Activated naive CD4-positive, alpha-beta T cell treated with anti-CD3 and anti-CD28 coated beads, Interleukin-2, amount 10 ng/mL, durations not matched to agents 7 days and 5 days (primary cell): ENCODE measurements at regions not wholly inside any gene's neighbourhood (a gene's known extent, or its start where the extent isn't known, plus 50 kb on each side); places are given as distances from the start of the nearest gene placed in this dataset.
"Not testable (repeated sequence)": the region's sequence is repeated elsewhere in the genome, so short reads cannot be mapped to it uniquely, and the experiment has no call there.

Source experiments
- CTCF ChIA-PET: fragments of 350-600 bp; sonication (Branson Sonifier 250); formaldehyde crosslinking; loops from one replicate; lab custom pipeline; 2021; ENCODE audit warnings: antibody characterized with exemption; lab: Charles Lee
- DNase-seq: peaks from one replicate; pipeline ENCODE4 v3.0.0-alpha.2; 2020
- H3K27ac Mint-ChIP-seq: one replicate; pipeline ENCODE4 v1.8.0; 2021; ENCODE audit warnings: mild to moderate bottlenecking, moderate library complexity, mixed read lengths
- H3K27me3 Mint-ChIP-seq: one replicate; pipeline ENCODE4 v1.8.0; 2021; ENCODE audit warnings: mild to moderate bottlenecking, mixed read lengths
- H3K36me3 Mint-ChIP-seq: one replicate; pipeline ENCODE4 v1.8.0; 2021; ENCODE audit warnings: mixed read lengths
- H3K4me1 Mint-ChIP-seq: one replicate; pipeline ENCODE4 v1.8.0; 2021; ENCODE audit warnings: mixed read lengths
- H3K4me3 Mint-ChIP-seq: one replicate; pipeline ENCODE4 v1.8.0; 2021; ENCODE audit warnings: mild to moderate bottlenecking, moderate library complexity, mixed read lengths
- H3K9me3 Mint-ChIP-seq: one replicate; pipeline ENCODE4 v1.8.0; 2021; ENCODE audit warnings: mixed read lengths

DNA sequence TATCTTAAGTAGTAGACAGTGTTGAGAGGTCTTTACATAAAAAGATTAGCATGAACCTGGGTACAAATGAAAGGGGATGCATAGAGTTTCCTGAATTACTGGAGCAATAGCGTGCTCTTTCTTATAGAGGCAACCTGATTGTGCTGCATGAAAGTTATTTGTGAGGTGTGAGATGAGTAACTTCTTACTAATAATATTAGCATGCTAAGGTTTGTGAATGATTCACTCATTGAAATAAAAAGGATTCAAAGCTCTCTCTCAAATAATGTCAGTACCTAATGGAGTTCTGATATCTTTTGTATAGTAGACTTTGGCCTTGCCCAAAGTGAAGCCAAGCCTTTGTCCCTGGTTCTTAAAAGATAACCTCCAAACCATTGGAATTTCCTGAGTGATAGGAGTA, 131.0 kb upstream of the CXXC4 start:
- no peak overlapping the region for H3K27ac Mint-ChIP-seq
- H3K4me1 Mint-ChIP-seq = no peaks in the 10 kb centered on the region
- no peaks in the 10 kb centered on the region for H3K36me3 Mint-ChIP-seq
- CTCF ChIA-PET = no interaction called here
- no peaks in the 10 kb centered on the region for H3K9me3 Mint-ChIP-seq
- H3K27me3 Mint-ChIP-seq = no peaks in the 10 kb centered on the region
- no peak overlapping the region for H3K4me3 Mint-ChIP-seq
- DNase-seq = no peak

DNA sequence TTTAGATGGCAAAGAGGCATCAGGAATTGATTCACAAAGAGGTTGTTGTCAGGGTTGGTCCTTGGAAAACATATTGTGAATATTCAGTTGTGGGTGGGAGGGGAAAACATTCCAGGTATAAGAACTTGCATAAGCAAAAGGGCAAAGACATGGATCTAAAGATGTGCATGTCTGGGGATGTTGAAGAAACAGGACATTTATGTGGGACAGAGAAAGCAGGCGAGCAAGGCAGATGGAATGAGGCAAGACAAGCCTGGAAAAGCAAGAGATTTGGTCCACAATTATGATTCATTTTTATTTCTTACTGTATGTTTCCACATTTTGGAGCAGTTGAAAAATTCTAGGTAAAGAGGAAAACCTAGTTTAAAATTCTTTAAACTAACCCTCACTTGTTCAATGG, 134.9 kb upstream of the CXXC4 start:
- CTCF ChIA-PET = no interaction called here
- Mint-ChIP-seq H3K27me3 (no peaks in the 10 kb centered on the region), H3K9me3 (no peaks in the 10 kb centered on the region), H3K36me3 (no peaks in the 10 kb centered on the region), H3K27ac (no peak overlapping the region), H3K4me1 (no peaks in the 10 kb centered on the region), H3K4me3 (no peak overlapping the region)
- DNase-seq = no peak

DNA sequence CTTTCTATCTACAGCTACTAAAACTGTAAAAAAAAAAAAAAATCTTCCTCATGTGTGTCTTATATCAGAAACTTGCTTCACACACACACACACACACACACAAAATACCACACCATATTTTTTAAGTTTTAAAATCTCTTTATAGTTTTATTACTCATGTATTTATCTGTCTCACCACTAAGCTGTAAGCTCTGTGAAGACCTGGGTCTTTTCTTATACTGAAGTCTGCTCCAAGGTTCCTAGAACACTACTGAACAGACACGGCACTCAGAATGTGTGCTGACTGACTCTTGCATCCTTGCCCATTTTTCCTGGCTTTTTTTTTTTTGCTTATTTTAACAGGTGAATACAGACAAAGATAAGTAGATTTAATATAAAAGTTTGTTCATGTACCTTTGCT, 135.6 kb upstream of the CXXC4 start:
- no peak overlapping the region for H3K4me3 Mint-ChIP-seq

DNA sequence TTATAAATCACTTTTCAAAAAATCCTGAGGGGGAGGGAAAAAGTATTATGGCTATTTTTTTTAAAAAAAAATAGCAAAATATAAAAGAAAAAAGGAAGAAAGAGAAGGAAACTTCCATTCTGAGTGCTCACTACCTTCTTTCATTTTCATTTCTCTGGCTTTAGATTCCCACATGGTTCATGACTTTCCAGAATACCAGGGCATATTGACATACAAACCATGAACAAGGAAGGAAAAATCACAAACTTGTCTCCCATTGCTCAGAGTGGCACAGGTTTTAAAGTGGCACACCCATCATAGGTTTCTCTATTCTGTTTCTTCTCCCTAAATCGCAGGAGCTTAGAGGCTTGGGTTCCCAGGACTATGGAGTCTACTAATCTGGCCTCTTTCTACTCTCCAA, 136.3 kb upstream of the CXXC4 start:
- Mint-ChIP-seq H3K27me3 (no peaks in the 10 kb centered on the region), H3K4me1 (no peaks in the 10 kb centered on the region), H3K27ac (no peak overlapping the region), H3K9me3 (no peaks in the 10 kb centered on the region), H3K36me3 (no peaks in the 10 kb centered on the region), H3K4me3 (no peak overlapping the region)
- CTCF ChIA-PET = no interaction called here
- no peak for DNase-seq

More for the DNA sequence above, 135.6 kb upstream of the CXXC4 start:
- Mint-ChIP-seq H3K9me3 (no peaks in the 10 kb centered on the region), H3K27ac (no peak overlapping the region), H3K4me1 (no peaks in the 10 kb centered on the region), H3K27me3 (no peaks in the 10 kb centered on the region), H3K36me3 (no peaks in the 10 kb centered on the region)
- CTCF ChIA-PET = no interaction called here
- no peak for DNase-seq

DNA sequence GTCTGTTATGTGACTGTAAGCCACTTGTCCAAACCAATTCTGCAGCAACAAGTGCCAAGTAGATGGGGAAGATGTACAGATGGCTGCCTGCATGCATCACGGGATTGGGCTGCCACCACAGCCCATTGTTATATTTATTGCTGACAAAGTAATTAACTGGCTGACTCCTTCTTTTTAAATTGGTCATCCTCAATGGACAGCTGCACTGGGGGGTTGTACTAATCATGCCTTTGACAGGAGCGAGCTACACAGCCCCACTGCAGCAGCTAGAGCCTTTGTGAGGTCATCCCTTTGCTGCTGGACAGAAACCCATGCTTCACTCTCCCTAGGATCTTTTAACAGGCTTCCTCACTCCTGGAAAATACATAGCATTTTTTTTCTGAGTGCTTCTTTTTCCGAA, 146.7 kb upstream of the CXXC4 start:
- Mint-ChIP-seq H3K4me1 (no peaks in the 10 kb centered on the region), H3K36me3 (no peaks in the 10 kb centered on the region), H3K9me3 (no peaks in the 10 kb centered on the region), H3K27me3 (no peaks in the 10 kb centered on the region), H3K27ac (no peak overlapping the region), H3K4me3 (no peak overlapping the region)
- no peak for DNase-seq
- CTCF ChIA-PET = no interaction called here

DNA sequence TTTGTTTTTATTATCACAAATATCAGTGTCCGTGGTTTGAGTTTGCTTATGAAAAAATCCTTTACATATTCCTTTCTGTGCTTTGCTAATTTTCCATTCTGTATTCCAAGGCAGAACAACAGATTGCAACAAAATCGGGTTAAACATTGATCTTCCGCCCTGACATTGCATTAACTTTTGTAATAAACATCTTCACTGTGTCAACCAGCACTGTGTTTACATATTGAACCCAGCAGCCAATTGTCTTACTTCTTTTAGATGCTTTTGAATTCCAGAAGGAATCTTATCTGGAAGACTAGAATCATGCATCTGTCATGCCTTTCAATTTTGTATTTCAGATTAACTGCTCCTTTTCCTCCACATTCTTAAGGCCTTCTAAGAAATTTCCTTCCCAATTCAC, 147.8 kb upstream of the CXXC4 start:
- Mint-ChIP-seq H3K4me1 (no peaks in the 10 kb centered on the region), H3K36me3 (no peaks in the 10 kb centered on the region), H3K9me3 (no peaks in the 10 kb centered on the region), H3K27ac (no peak overlapping the region), H3K4me3 (no peak overlapping the region), H3K27me3 (no peaks in the 10 kb centered on the region)
- DNase-seq = no peak
- CTCF ChIA-PET = no interaction called here

DNA sequence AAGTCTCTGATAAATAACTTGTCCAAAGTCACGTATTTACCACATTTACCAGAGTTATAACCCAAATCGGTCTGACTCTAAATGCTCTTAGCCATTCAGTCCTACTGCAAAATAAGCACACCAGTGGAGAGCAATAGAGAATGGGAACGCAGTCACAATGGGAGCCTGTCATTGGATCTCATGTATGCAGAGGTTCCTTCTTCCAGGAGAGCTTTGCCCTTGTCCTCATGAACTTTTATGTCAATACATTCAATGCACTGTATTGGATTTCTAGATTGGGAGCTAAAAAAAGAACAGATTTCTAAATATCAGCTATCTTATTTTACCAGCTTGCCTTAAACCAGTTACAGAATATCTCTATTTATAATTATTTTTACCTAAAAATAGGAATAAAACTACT, 149.1 kb upstream of the CXXC4 start:
- H3K36me3 Mint-ChIP-seq = no peaks in the 10 kb centered on the region
- H3K4me1 Mint-ChIP-seq = no peaks in the 10 kb centered on the region
- H3K9me3 Mint-ChIP-seq = no peaks in the 10 kb centered on the region
- DNase-seq = no peak
- no peaks in the 10 kb centered on the region for H3K27me3 Mint-ChIP-seq
- CTCF ChIA-PET = no interaction called here
- H3K4me3 Mint-ChIP-seq = no peak overlapping the region
- H3K27ac Mint-ChIP-seq = no peak overlapping the region

DNA sequence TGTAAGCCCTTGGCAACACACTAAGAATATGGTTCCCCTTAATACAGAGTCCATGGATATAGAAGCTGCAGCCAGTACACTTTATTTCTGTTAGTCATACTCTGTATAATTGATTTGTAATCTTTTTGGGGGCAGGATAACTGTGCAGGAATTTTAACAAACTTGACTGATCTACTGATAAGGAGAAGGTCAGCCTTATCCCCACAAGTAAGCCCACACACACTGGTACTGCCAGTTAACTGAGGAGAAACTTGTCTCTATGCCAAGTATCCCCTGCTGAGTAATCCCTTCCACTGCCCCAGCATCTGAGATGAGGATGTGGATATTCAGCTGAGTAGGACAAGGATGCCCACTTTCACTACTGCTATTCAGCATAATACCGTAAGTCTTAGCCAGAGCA, 154.9 kb upstream of the CXXC4 start:
- Mint-ChIP-seq H3K36me3 (no peaks in the 10 kb centered on the region), H3K9me3 (no peaks in the 10 kb centered on the region), H3K4me3 (no peak overlapping the region), H3K4me1 (no peaks in the 10 kb centered on the region), H3K27ac (no peak overlapping the region), H3K27me3 (no peaks in the 10 kb centered on the region)
- CTCF ChIA-PET = no interaction called here
- no peak for DNase-seq

DNA sequence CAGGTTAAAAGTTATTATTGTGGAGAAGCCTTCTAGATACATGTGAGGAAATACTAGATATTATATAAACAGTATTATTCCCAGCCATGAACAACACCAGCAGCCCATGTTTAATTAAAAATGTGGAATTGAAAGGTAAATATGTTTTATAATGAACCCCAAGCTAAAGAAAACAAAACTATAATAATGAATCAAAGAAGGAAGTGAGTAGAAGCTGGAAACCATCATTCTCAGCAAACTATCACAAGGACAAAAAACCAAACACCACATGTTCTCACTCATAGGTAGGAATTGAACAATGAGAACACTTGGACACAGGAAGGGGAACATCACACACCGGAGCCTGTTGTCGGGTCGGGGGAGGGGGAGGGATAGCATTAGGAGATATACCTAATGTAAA, 167.6 kb upstream of the CXXC4 start:
- H3K4me1 Mint-ChIP-seq, H3K9me3 Mint-ChIP-seq, CTCF ChIA-PET, DNase-seq, H3K4me3 Mint-ChIP-seq, H3K27me3 Mint-ChIP-seq, H3K27ac Mint-ChIP-seq, H3K36me3 Mint-ChIP-seq: not testable (repeated sequence)

DNA sequence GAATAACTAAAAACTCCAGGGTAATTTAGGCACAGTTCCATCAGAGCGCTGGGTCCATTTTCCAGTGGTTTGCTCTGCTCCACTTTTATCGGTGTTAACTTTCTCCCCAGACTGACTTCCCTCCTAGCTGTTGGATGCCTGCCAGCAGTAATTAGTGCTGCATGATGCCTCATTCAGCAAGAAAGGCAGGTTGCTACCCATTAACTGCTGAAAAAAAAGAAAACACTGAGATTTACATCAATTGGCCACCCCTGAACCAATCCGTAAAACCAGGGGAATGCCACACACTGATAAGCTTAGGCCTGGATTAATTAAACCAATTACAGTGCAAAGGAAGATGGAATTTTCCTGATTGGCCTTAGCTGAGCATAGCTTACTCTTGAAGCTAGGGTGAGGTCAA, 182.4 kb upstream of the CXXC4 start:
- no peaks in the 10 kb centered on the region for H3K36me3 Mint-ChIP-seq
- no peaks in the 10 kb centered on the region for H3K27me3 Mint-ChIP-seq
- CTCF ChIA-PET = no interaction called here
- H3K9me3 Mint-ChIP-seq = peaks cover 5% of the 10 kb centered on the region
- H3K4me3 Mint-ChIP-seq = no peak overlapping the region
- no peak overlapping the region for H3K27ac Mint-ChIP-seq
- no peaks in the 10 kb centered on the region for H3K4me1 Mint-ChIP-seq
- DNase-seq = no peak

DNA sequence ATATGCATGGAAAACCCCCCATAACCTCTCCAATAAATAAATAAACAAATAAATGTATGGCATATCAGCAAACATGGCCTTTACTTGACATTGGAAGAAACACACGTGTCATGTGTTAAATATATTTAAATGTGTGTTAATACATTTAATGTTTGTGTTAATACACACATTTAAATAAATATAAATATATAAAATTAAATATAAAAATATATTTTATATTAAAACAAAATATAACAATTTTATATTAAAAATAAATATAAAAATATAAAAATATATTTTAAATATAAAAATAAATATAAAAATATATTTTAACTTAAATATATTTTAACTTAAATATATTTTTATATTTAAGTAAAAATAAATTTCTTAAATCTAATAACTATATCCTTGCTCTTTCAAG, 187.6 kb upstream of the CXXC4 start:
- no peaks in the 10 kb centered on the region for H3K27me3 Mint-ChIP-seq
- CTCF ChIA-PET = no interaction called here
- H3K9me3 Mint-ChIP-seq = no peaks in the 10 kb centered on the region
- no peak for DNase-seq
- H3K4me1 Mint-ChIP-seq = no peaks in the 10 kb centered on the region
- H3K4me3 Mint-ChIP-seq = no peak overlapping the region
- no peaks in the 10 kb centered on the region for H3K36me3 Mint-ChIP-seq
- H3K27ac Mint-ChIP-seq = no peak overlapping the region

DNA sequence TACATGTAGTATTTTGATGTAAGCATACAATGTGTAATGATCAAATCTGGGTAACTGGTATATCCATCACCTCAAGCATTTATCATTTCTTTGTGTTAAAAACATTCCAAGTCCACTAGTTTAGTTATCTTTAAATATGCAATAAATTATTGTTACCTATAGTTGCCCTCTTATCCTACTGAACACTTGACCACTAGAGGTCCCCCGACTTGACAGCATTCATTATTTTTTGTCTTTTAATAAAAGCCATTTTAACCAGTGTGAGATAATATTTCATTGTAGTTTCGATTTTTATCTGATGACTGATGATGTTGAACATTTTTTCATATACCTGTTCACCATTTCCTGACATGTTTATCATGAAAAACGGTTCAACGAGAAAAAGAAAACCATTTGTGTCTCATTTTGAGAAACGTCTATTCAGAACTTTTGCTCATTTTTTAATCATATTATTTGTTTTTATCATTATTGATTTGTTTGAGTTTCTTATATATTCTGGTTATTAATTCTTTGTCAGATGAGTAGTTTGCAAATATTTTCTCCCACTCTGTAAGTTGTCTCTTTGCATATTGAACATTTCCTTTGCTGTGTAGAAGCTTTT, 199.0 kb upstream of the CXXC4 start:
- Mint-ChIP-seq H3K27me3 (no peaks in the 10 kb centered on the region), H3K27ac (no peak overlapping the region), H3K4me1 (no peaks in the 10 kb centered on the region), H3K36me3 (no peaks in the 10 kb centered on the region), H3K9me3 (no peaks in the 10 kb centered on the region), H3K4me3 (no peak overlapping the region)
- no peak for DNase-seq
- CTCF ChIA-PET = no interaction called here

DNA sequence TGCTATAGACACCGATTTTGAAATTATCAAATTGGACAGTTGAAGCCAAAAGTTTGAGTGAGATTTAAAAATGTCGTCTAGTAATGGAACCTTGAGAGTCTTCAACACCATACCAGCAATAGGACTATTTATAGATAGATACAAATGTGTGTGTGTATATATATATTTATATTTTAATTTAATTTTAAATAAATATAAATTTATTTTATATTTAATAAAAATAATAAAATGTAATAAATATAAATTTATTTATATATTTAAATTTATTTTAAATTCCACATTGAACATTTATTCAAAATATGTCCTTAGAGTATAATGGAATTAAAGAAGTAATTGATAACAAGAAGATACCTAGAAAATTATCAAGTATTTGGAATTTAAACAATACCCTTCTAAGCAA, 221.9 kb upstream of the CXXC4 start:
- H3K4me3 Mint-ChIP-seq = no peak overlapping the region
- no peaks in the 10 kb centered on the region for H3K4me1 Mint-ChIP-seq
- H3K36me3 Mint-ChIP-seq = no peaks in the 10 kb centered on the region
- CTCF ChIA-PET = no interaction called here
- no peaks in the 10 kb centered on the region for H3K27me3 Mint-ChIP-seq
- DNase-seq = no peak
- no peak overlapping the region for H3K27ac Mint-ChIP-seq
- H3K9me3 Mint-ChIP-seq = no peaks in the 10 kb centered on the region

DNA sequence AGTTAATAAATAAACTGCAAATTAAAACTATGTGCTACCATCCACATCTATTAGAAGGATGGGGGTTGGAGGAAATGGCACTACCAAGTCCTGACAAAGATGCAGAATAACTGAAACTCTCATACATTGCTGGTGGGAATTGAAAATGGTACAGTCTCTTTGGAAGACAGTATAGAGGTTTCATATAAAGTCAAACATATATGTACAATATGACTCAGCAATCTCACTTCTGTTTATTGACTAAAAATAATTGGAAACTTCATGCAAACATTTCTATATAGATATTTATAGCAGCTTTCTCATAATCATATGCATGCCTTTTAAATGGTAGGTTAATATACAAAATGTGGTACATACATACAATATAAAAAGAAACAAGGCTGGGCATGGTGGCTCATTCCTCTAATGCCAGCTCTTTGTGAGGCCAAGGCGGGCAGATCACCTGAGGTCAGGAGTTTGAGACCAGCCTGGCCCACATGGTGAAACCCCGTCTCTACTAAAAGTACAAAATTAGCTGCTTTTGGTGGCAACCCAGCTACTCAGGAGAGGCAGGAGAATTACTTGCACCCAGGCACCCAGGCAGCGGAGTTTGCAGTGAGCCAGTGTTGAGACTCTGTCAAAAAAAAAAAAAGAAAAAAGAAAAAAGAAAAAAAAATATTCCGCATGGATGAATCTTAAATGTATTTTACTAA, 225.0 kb upstream of the CXXC4 start:
- Mint-ChIP-seq H3K36me3 (no peaks in the 10 kb centered on the region), H3K9me3 (no peaks in the 10 kb centered on the region), H3K4me1 (no peaks in the 10 kb centered on the region), H3K27ac (no peak overlapping the region), H3K4me3 (no peak overlapping the region), H3K27me3 (no peaks in the 10 kb centered on the region)
- DNase-seq = no peak
- CTCF ChIA-PET = no interaction called here

DNA sequence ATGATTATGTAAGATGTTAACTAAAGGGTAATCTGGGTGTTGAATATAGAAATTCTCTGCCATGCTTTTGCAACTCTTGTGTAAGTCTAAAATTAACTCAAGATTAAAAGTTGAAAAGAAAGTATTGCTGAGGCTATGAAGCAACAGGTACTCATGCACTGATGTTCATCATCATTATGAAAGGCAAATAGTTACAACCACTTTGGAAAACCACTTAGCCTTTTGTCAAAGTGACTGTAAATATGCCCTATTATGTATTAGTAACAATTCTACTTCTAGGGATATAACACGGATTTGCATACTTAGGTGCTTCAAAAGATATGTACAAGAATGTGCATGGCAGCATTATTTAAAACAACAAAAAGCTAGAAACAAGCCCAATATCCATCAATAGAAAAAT, 227.8 kb upstream of the CXXC4 start:
- Mint-ChIP-seq H3K9me3 (no peaks in the 10 kb centered on the region), H3K27me3 (no peaks in the 10 kb centered on the region), H3K27ac (no peak overlapping the region), H3K4me1 (no peaks in the 10 kb centered on the region), H3K36me3 (no peaks in the 10 kb centered on the region), H3K4me3 (no peak overlapping the region)
- no peak for DNase-seq
- CTCF ChIA-PET = no interaction called here

DNA sequence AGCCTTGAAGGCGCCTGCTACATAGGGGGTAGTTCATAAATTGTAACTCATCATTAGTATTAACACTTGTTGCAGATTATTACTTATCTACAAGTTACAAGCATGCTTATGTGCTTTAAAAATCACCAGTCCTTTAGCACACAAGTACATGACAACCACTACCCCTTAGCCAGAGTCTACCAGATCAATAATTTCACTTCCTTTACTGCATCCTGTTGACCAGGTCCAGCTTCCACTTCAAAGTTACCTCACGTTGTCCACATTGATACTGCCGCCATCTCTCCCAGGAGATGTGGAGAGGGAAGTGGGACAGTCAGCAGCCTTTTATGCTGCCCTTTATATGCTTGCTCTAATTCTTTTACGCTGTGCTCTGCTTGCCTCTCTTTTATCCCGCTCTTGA, 231.3 kb upstream of the CXXC4 start:
- Mint-ChIP-seq H3K4me3 (no peak overlapping the region), H3K4me1 (no peaks in the 10 kb centered on the region), H3K9me3 (no peaks in the 10 kb centered on the region), H3K36me3 (no peaks in the 10 kb centered on the region), H3K27ac (no peak overlapping the region), H3K27me3 (no peaks in the 10 kb centered on the region)
- no peak for DNase-seq
- CTCF ChIA-PET = no interaction called here
